ENCODE measurements at regions not wholly inside any gene's neighbourhood (a gene's known extent, or its start where the extent isn't known, plus 50 kb on each side); places are given as distances from the start of the nearest gene placed in this dataset.

GRCh38 chr2:234203135-234203984, 152.9 kb downstream of the SPP2 start:
- 33 to 39% methylated on average over 12 of the region's 12 CpGs for WGBS, 2 donors
- DNase-seq (ENCODE audit: low spot score in 2 of 2), result peak in 1 of 2 donors; percentile 19
- intact Hi-C loops (cut with DNase I; ENCODE audit: low total_unique reads), result no loop called here
- H3K4me3 ChIP-seq (ENCODE audit: low read depth, poor library complexity, severe bottlenecking), result no peak overlapping the region
- TF ChIP-seq, protein P1, sequence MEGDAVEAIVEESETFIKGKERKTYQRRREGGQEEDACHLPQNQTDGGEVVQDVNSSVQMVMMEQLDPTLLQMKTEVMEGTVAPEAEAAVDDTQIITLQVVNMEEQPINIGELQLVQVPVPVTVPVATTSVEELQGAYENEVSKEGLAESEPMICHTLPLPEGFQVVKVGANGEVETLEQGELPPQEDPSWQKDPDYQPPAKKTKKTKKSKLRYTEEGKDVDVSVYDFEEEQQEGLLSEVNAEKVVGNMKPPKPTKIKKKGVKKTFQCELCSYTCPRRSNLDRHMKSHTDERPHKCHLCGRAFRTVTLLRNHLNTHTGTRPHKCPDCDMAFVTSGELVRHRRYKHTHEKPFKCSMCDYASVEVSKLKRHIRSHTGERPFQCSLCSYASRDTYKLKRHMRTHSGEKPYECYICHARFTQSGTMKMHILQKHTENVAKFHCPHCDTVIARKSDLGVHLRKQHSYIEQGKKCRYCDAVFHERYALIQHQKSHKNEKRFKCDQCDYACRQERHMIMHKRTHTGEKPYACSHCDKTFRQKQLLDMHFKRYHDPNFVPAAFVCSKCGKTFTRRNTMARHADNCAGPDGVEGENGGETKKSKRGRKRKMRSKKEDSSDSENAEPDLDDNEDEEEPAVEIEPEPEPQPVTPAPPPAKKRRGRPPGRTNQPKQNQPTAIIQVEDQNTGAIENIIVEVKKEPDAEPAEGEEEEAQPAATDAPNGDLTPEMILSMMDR (IDR thresholded peaks at IDR 0.05), result no peak
- TF ChIP-seq POLR2A (IDR thresholded peaks at IDR 0.05), result no peak

DNA sequence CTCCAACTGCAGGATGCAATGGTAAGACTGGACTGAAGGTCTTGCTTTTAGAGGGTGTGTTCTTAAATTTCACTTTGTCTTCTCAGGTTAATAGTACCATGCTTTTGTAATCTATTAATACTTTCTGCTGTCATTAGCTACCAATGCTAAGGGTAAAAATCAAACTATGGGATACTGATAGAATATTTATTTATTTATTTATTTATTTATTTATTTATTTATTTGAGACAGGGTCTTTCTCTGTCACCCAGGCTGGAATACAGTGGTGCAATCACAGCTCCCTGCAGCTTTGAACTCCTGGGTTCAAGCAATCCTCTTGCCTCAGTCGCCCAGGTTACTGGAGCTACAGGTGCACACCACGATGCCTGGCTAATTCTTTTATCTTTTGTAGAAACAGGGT, 152.1 kb downstream of the SPP2 start:
- TF ChIP-seq, protein P1 (IDR thresholded peaks at IDR 0.05), result no peak
- TF ChIP-seq POLR2A (IDR thresholded peaks at IDR 0.05), result no peak
- intact Hi-C loops (cut with DNase I; ENCODE audit: low total_unique reads), result no loop called here
- no peak for DNase-seq (ENCODE audit: low spot score in 2 of 2)
- WGBS, 2 donors, result 91 to 97% methylated on average over 2 of the region's 2 CpGs
- no peak overlapping the region for H3K4me3 ChIP-seq (ENCODE audit: low read depth, poor library complexity, severe bottlenecking)

- H3K4me3 ChIP-seq (ENCODE audit: low read depth, poor library complexity, severe bottlenecking), result no peak overlapping the region
- DNase-seq (ENCODE audit: low spot score in 2 of 2), result no peak
- intact Hi-C loops (cut with DNase I; ENCODE audit: low total_unique reads), result no loop called here
- TF ChIP-seq, protein P1 (IDR thresholded peaks at IDR 0.05), result no peak
- no peak for TF ChIP-seq POLR2A (IDR thresholded peaks at IDR 0.05)
- WGBS, 2 donors, result 28 to 30% methylated on average over 3 of the region's 3 CpGs
Observed at GRCh38 chr2:234199996-234200395, 149.5 kb downstream of the SPP2 start.

GRCh38 chr2:234198976-234199375, 148.5 kb downstream of the SPP2 start:
- DNase-seq (ENCODE audit: low spot score in 2 of 2), result no peak
- WGBS, 2 donors, result 63 to 66% methylated on average over 4 of the region's 4 CpGs
- intact Hi-C loops (cut with DNase I; ENCODE audit: low total_unique reads), result no loop called here
- no peak overlapping the region for H3K4me3 ChIP-seq (ENCODE audit: low read depth, poor library complexity, severe bottlenecking)
- TF ChIP-seq POLR2A (IDR thresholded peaks at IDR 0.05), result no peak
- TF ChIP-seq, protein P1 (IDR thresholded peaks at IDR 0.05), result no peak

DNA sequence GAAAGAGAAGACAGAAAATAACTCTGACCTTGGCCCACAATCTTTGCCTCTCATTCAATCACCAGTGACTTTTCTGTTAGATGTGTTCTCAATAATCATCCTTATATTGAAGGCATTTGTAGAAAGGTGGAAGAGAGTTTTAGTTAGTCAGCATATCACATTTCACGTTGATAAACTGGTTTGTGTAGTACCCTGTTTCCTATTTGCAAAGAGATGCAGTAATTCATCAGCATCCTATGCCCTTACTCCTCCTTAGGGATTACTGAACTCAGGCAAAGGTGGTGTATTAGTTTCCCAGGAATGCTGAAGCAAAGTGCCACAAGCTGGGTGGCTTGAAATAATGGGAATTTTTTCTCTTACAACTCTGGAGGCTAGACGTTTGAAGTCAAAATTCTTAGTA, 145.0 kb downstream of the SPP2 start:
- 53 to 67% methylated on average over 2 of the region's 2 CpGs for WGBS, 2 donors
- no peak for TF ChIP-seq POLR2A (IDR thresholded peaks at IDR 0.05)
- TF ChIP-seq, protein P1 (IDR thresholded peaks at IDR 0.05), result no peak
- H3K4me3 ChIP-seq (ENCODE audit: low read depth, poor library complexity, severe bottlenecking), result no peak overlapping the region
- intact Hi-C loops (cut with DNase I; ENCODE audit: low total_unique reads), result no loop called here
- DNase-seq (ENCODE audit: low spot score in 2 of 2), result no peak

Data from lower leg skin (tissue), 4 donors.